ENCODE measurements at regions not wholly inside any gene's neighbourhood (a gene's known extent, or its start where the extent isn't known, plus 50 kb on each side); places are given as distances from the start of the nearest gene placed in this dataset.
"Not testable (repeated sequence)": the region's sequence is repeated elsewhere in the genome, so short reads cannot be mapped to it uniquely, and the experiment has no call there.

DNA sequence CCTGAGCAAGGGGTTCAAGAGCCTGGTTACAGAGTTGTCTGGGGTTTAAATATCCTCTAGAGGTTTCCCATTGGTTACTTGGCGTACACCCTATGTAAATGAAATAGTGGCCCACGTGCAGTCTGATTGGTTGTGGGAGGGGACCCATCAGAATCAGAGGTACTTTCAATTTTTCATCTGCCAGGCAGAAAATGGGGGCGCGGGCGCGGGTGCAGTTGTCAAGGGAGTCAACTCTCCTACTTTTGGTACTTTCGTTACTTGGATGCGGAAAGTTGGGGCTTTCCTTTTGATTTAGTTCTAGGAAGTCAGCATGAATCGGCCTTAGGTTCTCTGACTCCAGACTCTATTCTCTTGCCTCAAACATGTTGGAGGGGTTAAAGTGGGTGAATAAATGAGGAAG is 83.2 kb downstream of the DNAJB9 start:
- no peak for TF ChIP-seq SNAI2 (CRISPR knock-in tag; IDR thresholded peaks at IDR 0.05)
- ATAC-seq: no peak

GRCh38 chr7:108653526-108653925 is 83.9 kb downstream of the DNAJB9 start:
- TF ChIP-seq CSDC2 (CRISPR knock-in tag; IDR thresholded peaks at IDR 0.05) (no peak), ZNF8 (CRISPR knock-in tag; IDR thresholded peaks at IDR 0.05) (no peak), GLIS3 (CRISPR knock-in tag; IDR thresholded peaks at IDR 0.05) (no peak)
- TF ChIP-seq, protein P1, sequence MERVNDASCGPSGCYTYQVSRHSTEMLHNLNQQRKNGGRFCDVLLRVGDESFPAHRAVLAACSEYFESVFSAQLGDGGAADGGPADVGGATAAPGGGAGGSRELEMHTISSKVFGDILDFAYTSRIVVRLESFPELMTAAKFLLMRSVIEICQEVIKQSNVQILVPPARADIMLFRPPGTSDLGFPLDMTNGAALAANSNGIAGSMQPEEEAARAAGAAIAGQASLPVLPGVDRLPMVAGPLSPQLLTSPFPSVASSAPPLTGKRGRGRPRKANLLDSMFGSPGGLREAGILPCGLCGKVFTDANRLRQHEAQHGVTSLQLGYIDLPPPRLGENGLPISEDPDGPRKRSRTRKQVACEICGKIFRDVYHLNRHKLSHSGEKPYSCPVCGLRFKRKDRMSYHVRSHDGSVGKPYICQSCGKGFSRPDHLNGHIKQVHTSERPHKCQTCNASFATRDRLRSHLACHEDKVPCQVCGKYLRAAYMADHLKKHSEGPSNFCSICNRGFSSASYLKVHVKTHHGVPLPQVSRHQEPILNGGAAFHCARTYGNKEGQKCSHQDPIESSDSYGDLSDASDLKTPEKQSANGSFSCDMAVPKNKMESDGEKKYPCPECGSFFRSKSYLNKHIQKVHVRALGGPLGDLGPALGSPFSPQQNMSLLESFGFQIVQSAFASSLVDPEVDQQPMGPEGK (CRISPR knock-in tag; IDR thresholded peaks at IDR 0.05; ENCODE audit: borderline replicate concordance): no peak
- no peak for ATAC-seq

- ATAC-seq: not testable (repeated sequence)
Measured at GRCh38 chr7:108657140-108657726, 87.6 kb downstream of the DNAJB9 start.

DNA sequence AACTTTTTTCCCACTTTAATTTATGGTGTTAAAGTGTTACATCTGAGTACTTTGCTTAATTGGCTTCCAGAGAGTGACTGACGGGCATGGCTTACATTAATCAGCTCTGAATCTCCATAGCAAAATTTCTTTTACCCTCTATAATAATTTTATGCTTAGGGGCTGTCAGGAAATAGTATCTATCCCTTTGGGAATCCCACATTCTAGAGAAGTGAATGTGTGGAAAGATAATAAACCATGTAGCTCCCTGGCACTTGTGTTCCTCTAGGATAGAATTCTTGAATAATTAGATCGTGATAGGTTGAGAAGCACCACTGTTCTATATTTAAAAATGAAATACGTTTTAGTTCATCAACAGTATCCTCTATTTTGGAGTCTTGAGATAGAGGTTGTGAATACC is 89.6 kb downstream of the DNAJB9 start:
- ATAC-seq: no peak
- no peak for TF ChIP-seq OSR1 (CRISPR knock-in tag; IDR thresholded peaks at IDR 0.05)
- TF ChIP-seq RARB (CRISPR knock-in tag; IDR thresholded peaks at IDR 0.05): no peak
- TF ChIP-seq ZNF565 (CRISPR knock-in tag; conservative IDR thresholded peaks at IDR 0.05; ENCODE audit: low read depth): no peak

GRCh38 chr7:108659867-108660266 is 90.2 kb downstream of the DNAJB9 start:
- no peak for ATAC-seq
- no peak for TF ChIP-seq CSDC2 (CRISPR knock-in tag; IDR thresholded peaks at IDR 0.05)

- no peak for ATAC-seq
- TF ChIP-seq ZFP30 (CRISPR knock-in tag; IDR thresholded peaks at IDR 0.05) (no peak), TOX (CRISPR knock-in tag; IDR thresholded peaks at IDR 0.05; ENCODE audit: borderline replicate concordance) (no peak), CREB5 (CRISPR knock-in tag; IDR thresholded peaks at IDR 0.05; ENCODE audit: low read depth) (no peak), ESRRG (CRISPR knock-in tag; IDR thresholded peaks at IDR 0.05) (no peak), PPARA (CRISPR knock-in tag; IDR thresholded peaks at IDR 0.05; ENCODE audit: borderline replicate concordance) (no peak), GLIS3 (CRISPR knock-in tag; IDR thresholded peaks at IDR 0.05) (no peak), CSDC2 (CRISPR knock-in tag; IDR thresholded peaks at IDR 0.05) (no peak), RARB (CRISPR knock-in tag; IDR thresholded peaks at IDR 0.05) (no peak), TSHZ2 (CRISPR knock-in tag; IDR thresholded peaks at IDR 0.05) (no peak), ZNF565 (CRISPR knock-in tag; conservative IDR thresholded peaks at IDR 0.05; ENCODE audit: low read depth) (no peak), ZNF8 (CRISPR knock-in tag; IDR thresholded peaks at IDR 0.05) (no peak), ZC3H10 (CRISPR knock-in tag; IDR thresholded peaks at IDR 0.05) (no peak), TCF4 (CRISPR knock-in tag; IDR thresholded peaks at IDR 0.05; ENCODE audit: borderline replicate concordance) (no peak), BACH2 (CRISPR knock-in tag; IDR thresholded peaks at IDR 0.05; ENCODE audit: borderline replicate concordance) (no peak), CSRNP3 (CRISPR knock-in tag; IDR thresholded peaks at IDR 0.05) (no peak), POU6F1 (CRISPR knock-in tag; IDR thresholded peaks at IDR 0.05; ENCODE audit: borderline replicate concordance, low read depth) (no peak)
- TF ChIP-seq, protein P1 (CRISPR knock-in tag; IDR thresholded peaks at IDR 0.05; ENCODE audit: borderline replicate concordance): no peak
Measured at GRCh38 chr7:108660465-108660864, 90.8 kb downstream of the DNAJB9 start.

All from SK-N-SH treated with all-trans-retinoic acid at 6 μM for 48 hours (cell line).